ENCODE measurements at regions not wholly inside any gene's neighbourhood (a gene's known extent, or its start where the extent isn't known, plus 50 kb on each side); places are given as distances from the start of the nearest gene placed in this dataset.
A peak's percentile ranks its signal among the peaks of the same experiment; 100 is the strongest.
"Not testable (repeated sequence)": the region's sequence is repeated elsewhere in the genome, so short reads cannot be mapped to it uniquely, and the experiment has no call there.

DNA sequence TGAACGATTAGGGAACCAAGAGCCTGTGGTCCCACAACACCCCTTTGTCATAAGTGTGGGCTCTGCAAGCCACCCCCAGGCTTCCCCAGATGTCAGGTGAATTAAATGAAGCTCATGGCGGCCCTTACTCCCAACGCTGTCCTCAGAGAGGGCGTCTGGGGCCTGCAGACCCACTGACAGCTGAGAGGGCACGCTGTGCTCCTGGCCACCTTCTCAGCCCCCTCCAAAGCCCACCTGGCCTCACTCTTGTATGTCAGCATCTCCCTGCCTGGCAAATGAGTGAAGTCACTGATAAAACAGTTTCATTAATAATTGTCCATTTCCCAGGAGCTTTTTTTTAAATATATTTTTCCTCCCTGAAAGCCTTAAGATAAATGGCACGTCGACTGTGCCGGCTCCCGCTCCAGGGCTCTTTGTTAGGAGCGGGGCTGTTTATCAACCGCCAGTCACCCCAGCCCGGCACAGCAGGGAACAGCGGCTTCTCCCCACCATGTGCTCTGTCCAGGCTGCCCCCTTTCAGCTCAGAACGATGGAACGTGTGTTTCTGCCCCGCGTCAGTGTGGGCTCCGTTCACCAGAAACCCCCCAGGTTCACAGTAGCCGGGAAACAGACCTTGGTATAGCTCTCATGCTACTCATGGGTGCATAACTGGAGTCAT lies 94.7 kb upstream of the SFSWAP start:
- in situ Hi-C loops (cut with MboI; ENCODE audit: low pct_unique_long_range_greater_than_20kb, low sequenced_read_pairs), result no loop called here
- no peak for DNase-seq

DNA sequence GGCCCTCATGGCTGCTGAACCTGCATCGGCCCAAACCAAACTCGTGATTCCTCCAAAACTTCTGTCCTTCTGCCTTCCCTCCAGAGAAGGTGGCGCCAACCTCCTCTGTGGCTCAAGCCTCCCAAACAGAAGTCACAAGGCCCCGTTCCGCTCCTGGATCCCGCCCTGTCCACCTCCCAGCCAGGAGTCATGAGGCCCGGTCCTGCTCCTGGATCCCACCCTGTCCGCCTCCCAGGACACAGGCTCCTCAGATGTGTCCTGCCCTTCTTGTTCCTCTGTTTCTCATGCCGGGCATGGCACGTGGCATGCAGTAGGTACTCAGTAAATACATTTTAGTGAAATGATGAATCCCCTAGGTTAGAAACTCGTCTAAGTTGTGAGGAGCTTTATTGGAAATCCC lies 94.2 kb upstream of the SFSWAP start:
- no peak for DNase-seq
- in situ Hi-C loops (cut with MboI; ENCODE audit: low pct_unique_long_range_greater_than_20kb, low sequenced_read_pairs), result no loop called here

DNA sequence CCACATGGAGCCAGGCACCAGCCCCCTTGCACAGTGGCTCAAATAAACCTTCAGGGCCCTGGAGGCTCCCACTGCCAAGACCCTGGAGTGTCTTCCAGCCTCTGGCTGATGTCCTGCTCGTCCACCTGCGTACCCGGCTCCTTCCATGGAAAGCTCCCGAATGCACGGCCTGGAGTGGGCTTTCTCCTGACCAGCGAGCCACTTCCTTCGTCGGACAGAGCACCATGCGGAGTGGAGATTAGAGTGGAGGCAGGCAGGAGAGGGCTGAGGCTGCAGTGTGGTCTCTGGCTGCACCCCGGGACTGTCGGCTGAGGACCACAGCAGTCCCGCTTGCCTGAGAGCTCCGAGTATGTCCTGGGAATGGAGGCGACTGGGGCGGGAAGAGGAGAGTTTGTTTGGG lies 93.7 kb upstream of the SFSWAP start:
- no peak for DNase-seq
- in situ Hi-C loops (cut with MboI; ENCODE audit: low pct_unique_long_range_greater_than_20kb, low sequenced_read_pairs), result no loop called here

DNA sequence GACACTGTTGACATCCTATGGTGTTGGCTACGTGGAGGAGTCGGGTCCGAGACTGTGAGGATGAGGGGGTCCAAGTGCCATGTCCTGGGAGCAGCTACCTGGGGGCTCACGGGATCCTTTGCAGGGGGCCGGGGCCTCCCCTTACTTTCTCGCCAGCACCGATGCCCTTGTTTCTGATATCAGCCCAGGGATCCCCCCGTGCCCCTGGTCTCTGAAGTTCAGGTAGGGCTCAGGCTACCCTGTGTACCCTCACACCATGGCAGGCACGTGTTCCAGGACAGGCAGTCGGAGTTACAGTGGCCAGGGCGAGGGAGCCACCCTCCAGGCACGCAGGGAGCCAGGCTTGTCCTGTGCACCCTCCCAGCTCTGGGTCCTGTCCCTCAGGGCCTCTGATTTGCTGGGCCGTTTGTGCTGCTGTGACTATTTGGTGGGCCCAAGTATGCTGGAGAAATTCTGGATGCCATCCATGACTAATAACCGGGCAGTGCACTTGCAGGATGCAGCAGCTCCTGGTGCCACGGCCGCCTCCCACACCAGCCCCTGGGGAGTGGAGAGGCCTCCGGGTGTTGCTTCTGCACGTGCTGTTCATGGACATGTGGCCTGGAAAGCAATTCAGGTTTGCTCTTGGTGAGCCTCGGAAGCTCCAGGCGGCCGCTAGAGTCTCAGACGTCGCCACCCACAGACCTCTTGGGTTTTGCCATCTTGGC lies 93.1 kb upstream of the SFSWAP start:
- no peak for DNase-seq
- in situ Hi-C loops (cut with MboI; ENCODE audit: low pct_unique_long_range_greater_than_20kb, low sequenced_read_pairs), result no loop called here

DNA sequence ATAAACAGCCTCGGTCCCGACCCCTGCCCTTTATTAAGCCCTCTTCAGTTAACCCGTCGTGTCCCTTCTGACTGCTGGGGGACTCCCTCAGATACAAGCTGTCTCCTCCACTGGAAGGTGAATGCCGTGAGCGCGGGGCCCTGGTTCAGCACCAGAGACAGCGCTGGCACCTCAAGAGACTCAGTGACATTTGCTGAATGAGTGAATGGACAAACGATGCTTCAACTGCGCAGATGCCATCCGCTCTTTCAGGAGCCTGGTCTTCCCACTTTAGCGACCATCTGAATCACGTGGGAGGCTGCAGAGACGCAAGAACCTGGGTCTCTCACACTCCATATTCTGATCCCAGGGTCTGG lies 92.6 kb upstream of the SFSWAP start:
- no peak for DNase-seq
- in situ Hi-C loops (cut with MboI; ENCODE audit: low pct_unique_long_range_greater_than_20kb, low sequenced_read_pairs), result no loop called here

DNA sequence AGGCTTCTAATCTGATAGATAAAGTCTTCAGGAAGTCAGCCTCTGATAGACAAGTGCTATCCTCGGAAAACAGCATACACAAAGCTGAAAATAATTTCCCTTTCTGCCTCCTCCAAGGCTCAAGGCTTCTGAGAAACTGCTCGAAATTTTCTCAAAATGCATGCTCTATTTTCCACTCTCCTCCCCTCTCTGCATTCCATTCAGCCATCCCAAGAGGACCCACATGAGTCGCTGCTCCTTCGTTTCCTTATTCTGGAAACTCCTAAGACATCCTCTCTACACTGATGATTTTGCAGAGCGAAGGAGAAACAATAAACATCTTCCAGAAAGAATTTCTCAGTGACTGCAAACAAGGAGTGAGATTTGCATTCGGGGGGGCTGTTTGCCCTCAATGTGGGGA lies 92.2 kb upstream of the SFSWAP start:
- in situ Hi-C loops (cut with MboI; ENCODE audit: low pct_unique_long_range_greater_than_20kb, low sequenced_read_pairs), result no loop called here

DNA sequence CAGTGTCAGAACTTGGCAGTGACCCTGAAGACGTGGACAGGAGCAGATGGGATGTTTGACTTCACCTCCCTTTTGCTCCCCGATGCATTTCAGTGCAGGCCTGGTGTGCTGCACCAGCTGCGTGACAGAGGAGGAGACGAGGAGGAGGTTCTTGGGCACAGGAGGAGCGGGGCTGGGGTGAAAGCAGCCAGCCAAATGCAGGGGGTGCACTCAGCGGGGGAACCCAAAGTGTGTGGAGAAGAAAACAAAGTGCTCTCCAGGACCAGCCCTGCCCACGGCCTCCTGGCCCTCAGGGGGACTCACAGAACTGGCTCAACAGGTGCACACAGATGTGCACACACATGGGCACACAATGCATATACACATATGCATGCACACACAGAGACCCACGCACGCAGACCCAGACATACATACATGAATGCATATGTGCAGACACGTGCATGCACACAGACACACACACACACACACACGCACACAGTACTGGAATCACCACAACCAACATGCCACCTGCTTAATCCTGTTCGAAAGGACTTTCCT lies 91.7 kb upstream of the SFSWAP start:
- in situ Hi-C loops (cut with MboI; ENCODE audit: low pct_unique_long_range_greater_than_20kb, low sequenced_read_pairs), result no loop called here
- no peak for DNase-seq

More for the DNA sequence above, 92.2 kb upstream of the SFSWAP start:
- no peak for DNase-seq

DNA sequence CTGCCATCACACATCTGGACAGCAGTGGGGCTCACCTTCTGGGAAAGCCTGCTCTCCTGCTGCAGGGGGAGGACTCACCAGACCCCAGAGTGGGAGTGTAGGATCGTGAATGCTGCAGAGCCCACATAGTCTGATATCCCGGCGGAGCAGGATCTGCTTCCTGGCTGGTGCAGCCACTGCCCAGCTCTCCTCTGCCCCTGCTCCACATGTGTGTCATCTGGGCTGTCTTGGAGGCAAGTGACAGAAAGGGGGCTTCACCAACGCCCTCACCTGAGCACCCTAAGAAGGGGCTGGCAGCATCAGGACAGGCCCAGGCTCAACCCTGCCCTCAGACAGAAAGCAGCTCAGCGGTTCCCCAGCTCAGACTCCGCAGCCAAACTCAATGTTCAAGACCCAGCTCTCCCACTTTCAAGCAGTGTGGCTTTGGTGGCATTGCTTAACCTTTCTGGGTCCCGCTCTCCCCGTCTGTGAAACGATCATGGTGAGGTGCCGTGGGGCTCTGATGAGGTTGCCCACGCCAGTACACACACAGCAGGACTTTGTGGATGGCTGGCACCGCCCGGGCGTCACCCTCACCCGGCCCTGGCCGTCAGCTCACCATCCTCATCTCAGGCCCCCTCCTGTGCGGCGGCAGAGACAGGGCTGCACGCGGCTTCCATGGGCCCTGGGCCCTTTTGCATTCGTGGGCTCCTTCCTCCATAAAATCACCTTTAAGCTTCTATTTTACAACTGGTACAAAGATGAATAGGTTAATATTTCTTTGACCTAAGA lies 91.0 kb upstream of the SFSWAP start:
- DNase-seq, result no peak
- in situ Hi-C loops (cut with MboI; ENCODE audit: low pct_unique_long_range_greater_than_20kb, low sequenced_read_pairs), result no loop called here

DNA sequence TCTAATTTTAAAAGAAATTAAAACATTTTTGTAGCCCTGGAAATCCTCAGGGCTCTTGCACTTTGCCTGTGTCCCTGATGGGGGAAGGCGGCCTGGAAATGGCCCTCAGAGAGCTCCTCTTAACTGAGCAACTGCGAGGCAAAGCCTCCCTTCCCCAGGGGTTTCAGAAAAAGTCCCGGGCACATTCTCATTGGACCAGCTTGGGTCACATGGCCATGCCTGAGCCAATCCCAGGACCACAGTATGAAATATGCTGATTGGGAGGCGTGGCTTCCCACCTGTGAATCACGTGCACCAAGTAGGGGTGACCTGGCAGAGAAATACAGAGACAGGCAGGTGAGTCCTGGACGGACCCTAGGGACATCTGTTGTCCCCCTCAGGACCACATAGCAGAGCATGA lies 90.4 kb upstream of the SFSWAP start:
- DNase-seq, result no peak
- in situ Hi-C loops (cut with MboI; ENCODE audit: low pct_unique_long_range_greater_than_20kb, low sequenced_read_pairs), result no loop called here

DNA sequence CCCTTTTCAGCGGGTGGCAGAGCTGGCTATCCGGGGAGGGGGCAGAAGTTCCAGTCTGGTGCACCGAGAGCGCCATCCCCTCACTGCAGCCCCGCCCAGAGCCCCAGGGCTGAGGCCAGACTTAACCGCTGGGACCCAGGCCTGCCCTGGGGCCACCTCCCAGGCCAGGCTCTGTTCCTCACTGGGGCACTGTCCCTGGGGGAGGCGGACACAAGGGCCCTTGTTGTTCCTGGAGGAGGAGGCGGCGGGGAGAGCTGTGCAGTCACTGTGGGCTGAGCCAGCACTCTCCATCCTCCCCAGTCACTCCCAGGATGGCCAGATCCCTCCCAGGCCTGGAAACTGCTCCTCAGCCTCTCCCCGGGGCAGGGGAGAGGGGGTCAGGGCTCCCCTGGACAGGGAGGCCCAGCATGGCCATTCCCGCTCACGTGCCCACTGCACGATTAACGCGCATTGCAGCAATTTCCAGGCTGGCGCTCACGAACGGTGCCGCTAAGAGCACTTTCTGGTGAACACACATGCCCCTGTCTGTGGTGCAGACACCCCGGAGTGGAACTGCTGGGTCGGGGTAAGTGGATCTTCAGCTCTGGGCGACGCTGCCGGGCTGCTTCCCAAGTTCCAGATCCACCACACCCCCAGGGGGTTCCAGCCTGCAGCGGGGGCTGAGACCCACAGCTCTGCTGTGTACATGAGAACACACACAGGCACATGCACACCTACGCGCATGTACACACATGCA lies 89.8 kb upstream of the SFSWAP start:
- DNase-seq, result no peak
- in situ Hi-C loops (cut with MboI; ENCODE audit: low pct_unique_long_range_greater_than_20kb, low sequenced_read_pairs), result no loop called here

DNA sequence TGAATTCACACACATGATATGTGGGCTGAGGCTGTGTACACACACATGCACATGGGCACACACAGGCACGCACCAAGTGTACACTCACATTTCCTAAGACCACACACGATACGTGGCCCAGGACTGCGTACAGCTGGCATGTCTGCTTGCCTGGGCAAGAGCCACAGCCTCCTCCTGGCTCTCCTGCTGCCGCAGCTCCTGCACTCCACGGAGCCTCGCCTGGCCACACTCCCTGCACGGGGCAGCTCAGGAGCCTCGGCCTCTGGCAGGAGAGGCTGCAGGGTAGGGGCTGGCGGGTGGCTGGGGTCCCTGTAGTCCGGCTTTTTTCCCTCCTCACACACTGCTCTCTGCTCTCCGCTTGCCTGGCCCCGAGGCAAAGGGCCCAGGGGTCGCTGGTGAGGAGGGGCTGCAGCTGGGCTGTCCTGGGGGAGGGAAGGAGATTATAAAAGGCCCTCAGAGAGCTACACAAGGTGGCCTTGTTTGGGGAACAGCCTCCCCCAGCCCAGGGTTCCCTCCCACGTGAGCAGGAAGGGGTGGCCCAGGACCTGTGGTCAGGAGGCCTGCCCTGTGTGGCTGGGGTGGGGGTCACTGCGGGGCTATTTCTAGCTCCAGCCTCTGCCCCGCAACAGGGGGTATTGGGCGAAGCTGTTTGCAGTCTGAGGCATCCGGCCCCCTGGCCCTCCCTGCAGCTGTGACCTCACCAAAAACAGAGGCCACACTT lies 89.0 kb upstream of the SFSWAP start:
- in situ Hi-C loops (cut with MboI; ENCODE audit: low pct_unique_long_range_greater_than_20kb, low sequenced_read_pairs), result no loop called here
- DNase-seq, result peak; percentile 62

DNA sequence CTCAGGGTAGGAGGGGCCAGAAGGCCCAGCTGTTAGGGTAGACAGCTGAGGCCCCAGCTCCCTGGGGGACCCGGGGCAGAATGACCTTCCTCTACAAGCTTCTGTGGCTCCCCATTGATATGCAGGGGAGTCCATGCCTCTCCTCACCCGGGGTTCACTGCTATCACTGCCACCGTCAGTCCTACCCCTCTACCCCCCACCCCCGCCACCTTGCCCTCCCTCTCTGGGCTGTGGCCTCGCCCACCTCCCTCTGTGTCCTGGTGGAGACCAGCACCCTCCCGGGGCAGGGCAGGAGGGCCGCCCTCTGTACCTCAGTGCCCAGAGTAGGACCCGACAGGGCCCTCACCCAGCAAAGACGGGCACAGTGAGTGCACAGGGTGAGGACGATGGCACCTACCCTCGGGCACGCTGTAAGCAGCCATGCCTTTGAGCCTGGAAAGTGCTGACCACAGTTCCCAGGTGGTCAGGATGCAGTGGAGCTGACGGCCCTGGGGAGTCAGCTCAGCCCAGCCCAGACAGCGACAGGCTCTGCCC lies 88.4 kb upstream of the SFSWAP start:
- in situ Hi-C loops (cut with MboI; ENCODE audit: low pct_unique_long_range_greater_than_20kb, low sequenced_read_pairs), result no loop called here

DNA sequence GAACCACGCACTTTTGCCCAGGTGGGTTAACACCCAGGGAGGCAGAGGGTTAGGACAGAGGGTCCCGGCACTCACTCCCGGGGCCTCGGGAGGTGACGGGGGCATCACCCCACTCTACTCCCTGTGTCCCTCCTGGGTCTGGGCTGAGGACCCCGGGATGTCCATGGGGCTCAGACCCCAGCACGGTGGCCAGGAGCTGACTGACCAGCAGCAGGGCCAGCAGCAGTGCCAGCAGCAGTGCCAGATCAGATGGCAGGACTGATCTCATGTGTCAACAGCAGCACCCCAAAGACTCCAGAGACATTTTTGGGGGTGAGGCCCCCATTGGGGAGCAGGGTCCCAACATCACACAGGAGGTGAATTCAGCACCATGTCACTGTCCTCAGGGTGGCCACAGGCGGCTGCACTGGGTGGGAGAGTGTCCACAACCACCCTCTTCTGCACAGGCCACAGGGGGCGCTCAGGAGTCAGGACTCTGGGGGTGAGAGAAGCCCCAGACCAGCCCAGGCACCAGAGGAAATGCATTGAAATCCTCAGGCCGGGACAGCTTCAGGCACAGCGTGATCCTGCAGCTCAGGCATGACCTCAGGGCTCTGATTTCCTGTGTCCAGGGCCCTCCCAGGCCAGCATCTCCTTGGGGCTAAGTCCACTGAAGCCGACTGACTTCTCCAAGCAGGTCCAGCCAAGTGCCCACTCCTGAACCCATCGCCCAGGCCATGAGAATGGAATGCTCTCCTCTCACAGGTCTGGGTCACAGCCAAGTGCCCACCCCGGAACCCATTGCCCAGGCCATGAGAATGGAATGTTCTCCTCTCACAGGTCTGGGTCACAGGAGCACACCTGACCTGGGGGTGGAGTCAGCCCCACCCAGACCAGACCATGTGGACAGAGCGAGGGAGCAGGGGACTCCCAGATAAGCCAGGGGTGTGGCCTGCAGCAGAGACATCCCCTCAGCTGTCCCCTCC lies 87.2 kb upstream of the SFSWAP start:
- in situ Hi-C loops (cut with MboI; ENCODE audit: low pct_unique_long_range_greater_than_20kb, low sequenced_read_pairs), result not testable (repeated sequence)

More for the DNA sequence above, 88.4 kb upstream of the SFSWAP start:
- no peak for DNase-seq

DNA sequence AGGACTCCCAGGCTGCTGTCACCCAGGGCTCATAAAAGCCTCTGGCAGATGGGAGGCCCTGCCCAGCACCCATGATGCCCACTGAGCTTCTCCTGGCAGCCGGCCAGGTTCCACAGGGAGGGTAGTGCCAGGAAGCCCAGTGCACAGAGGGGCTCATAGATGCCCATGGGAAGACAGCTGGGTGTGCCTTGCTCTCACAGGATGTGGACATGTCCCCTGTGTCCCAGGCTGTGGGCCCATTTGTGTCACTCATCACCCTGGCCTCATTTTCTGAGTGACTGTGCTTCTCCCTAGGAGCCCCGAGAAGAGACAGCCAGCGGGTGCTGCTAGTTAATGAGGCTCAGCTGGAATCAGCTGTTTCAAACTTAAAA lies 86.5 kb upstream of the SFSWAP start:
- DNase-seq; in situ Hi-C loops (cut with MboI; ENCODE audit: low pct_unique_long_range_greater_than_20kb, low sequenced_read_pairs): not testable (repeated sequence)

More for the DNA sequence above, 87.2 kb upstream of the SFSWAP start:
- peak; percentile 19 for DNase-seq

DNA sequence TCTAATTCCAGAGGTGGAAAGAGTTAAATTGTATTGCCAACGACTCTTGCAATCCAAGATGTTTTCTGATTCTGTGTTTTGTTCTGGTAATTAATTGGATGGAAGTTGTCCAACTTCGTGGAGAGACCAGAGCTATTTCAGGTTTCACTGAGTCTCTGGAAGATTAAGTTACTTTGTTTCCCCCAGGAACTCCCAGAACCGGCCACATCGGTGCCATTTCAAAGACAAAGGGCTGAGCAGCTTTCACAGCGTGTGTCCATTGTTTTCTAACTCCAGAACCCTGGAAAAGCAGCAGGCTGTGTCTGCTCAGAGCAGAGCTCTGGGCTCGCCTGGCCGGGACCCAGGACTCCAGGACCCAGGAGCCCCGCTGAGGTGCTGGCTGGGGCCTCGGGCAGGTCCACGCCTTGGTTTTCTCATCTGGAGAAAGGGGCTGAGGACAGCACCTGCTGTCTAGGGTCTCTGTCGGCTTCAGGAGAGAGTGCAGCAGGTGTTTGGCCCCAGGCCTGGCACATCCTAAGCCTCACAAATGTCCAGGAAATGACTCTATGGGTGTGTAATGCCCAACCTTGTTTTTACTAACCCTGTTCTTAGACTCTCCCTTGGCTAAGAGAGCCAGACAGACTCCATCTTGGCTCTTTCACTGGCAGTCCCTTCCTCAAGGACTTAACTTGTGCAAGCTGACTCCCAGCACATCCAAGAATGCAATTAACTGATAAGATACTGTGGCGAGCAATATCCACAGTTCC lies 86.0 kb upstream of the SFSWAP start:
- DNase-seq; in situ Hi-C loops (cut with MboI; ENCODE audit: low pct_unique_long_range_greater_than_20kb, low sequenced_read_pairs): not testable (repeated sequence)

DNA sequence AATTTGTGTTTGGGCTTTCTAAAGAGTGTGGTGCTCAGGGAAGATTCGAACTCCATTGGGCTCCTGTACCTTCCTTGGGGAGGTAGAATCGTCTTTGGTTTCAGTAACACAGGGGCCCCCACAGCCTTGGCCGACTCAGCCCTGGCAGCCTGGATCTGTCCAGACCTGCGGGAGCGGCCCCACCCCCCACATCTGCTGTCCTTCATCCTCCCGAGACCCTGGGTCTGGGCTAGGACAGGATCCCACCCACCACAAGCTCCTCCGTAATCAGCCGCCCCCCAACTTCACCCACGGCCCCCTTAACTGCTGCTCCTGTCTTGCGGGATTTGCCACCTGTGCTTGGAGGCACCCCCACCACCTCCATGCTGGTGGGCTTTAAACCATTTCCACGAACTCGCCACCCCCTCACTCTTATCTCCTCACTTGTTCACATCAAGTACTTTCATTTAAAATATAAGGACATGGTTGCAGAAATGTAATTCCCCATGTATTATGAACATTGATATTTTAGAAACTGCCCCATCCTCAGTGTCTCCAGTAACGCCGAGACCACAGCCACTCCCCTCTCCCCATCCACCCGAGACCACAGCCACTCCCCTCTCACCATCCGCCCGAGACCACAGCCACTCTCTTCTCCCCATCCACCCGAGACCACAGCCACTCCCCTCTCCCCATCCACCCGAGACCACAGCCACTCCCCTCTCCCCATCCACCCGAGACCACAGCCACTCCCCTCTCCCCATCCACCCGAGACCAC lies 84.7 kb upstream of the SFSWAP start:
- in situ Hi-C loops (cut with MboI; ENCODE audit: low pct_unique_long_range_greater_than_20kb, low sequenced_read_pairs); DNase-seq: not testable (repeated sequence)

Data from KBM-7 (cell line).